ENCODE measurements at regions not wholly inside any gene's neighbourhood (a gene's known extent, or its start where the extent isn't known, plus 50 kb on each side); places are given as distances from the start of the nearest gene placed in this dataset.
A peak's percentile ranks its signal among the peaks of the same experiment; 100 is the strongest.

- TF ChIP-seq ZNF513 (tag by site-specific recombination; IDR thresholded peaks at IDR 0.05) = no peak
- no peak for TF ChIP-seq ZBTB44 (tag by site-specific recombination; IDR thresholded peaks at IDR 0.05)
- no peak for TF ChIP-seq ZNF138 (tag by site-specific recombination; IDR thresholded peaks at IDR 0.05; ENCODE audit: borderline replicate concordance)
- TF ChIP-seq GLIS1 (tag by site-specific recombination; IDR thresholded peaks at IDR 0.05) = no peak
- TF ChIP-seq REPIN1 (tag by site-specific recombination; IDR thresholded peaks at IDR 0.05; ENCODE audit: low read depth) = no peak
- no peak for TF ChIP-seq HOXA7 (CRISPR knock-in tag; IDR thresholded peaks at IDR 0.05; ENCODE audit: borderline replicate concordance)
- no peak for TF ChIP-seq ZNF561 (tag by site-specific recombination; IDR thresholded peaks at IDR 0.05; ENCODE audit: borderline replicate concordance)
- TF ChIP-seq KLF16 (tag by site-specific recombination; IDR thresholded peaks at IDR 0.05) = no peak
- no peak for TF ChIP-seq ZNF777 (tag by site-specific recombination; IDR thresholded peaks at IDR 0.05; ENCODE audit: borderline replicate concordance)
- no peak for TF ChIP-seq ZNF560 (tag by site-specific recombination; IDR thresholded peaks at IDR 0.05; ENCODE audit: borderline replicate concordance)
- no peak for TF ChIP-seq ZNF211 (tag by site-specific recombination; IDR thresholded peaks at IDR 0.05; ENCODE audit: low read depth)
These were observed 203.3 kb upstream of the CST7 start (continued) for GRCh38 chr20:24745617-24746350.

- Histone ChIP-seq H3K4me1 (ENCODE audit: control insufficient read depth, insufficient read depth, low read length) (peaks cover 9% of the 10 kb centered on the region), H3K9me3 (ENCODE audit: control insufficient read depth, insufficient read depth, low read depth, low read length) (no peaks in the 10 kb centered on the region), H3K27ac (ENCODE audit: extremely low read depth, low read depth, low read length) (no peak overlapping the region; the same call in 1 of the 2 replicates), H3K36me3 (ENCODE audit: control insufficient read depth in 2 of 2, insufficient read depth in 1 of 2, low read length in 2 of 2) (no peaks in the 10 kb centered on the region), H3K4me3 (ENCODE audit: low read depth, low read length) (no peak overlapping the region)
- peak; percentile 97 for TF ChIP-seq KLF1 (tag by site-specific recombination; IDR thresholded peaks at IDR 0.05)
- TF ChIP-seq HIC1 (tag by site-specific recombination; IDR thresholded peaks at IDR 0.05) = 0 out of 2 replicates have a peak, but pooled peaks have one; percentile 18
- 0 out of 2 replicates have a peak, but pooled peaks have one; percentile 16 for TF ChIP-seq KLF9 (tag by site-specific recombination; IDR thresholded peaks at IDR 0.05; ENCODE audit: low read depth)
- TF ChIP-seq ZNF19 (tag by site-specific recombination; IDR thresholded peaks at IDR 0.05; ENCODE audit: low read depth) = no peak
- TF ChIP-seq GLIS1 (tag by site-specific recombination; IDR thresholded peaks at IDR 0.05) = peak; percentile 99
- TF ChIP-seq EGR2 (tag by site-specific recombination; IDR thresholded peaks at IDR 0.05; ENCODE audit: low read depth) = peak; percentile 87
- no peak for TF ChIP-seq ZNF670 (tag by site-specific recombination; IDR thresholded peaks at IDR 0.05; ENCODE audit: low read depth)
- TF ChIP-seq KLF10 (tag by site-specific recombination; IDR thresholded peaks at IDR 0.05) = peak; percentile 52; the same call in 1 of the 2 replicates
- TF ChIP-seq ZBTB8A (tag by site-specific recombination; IDR thresholded peaks at IDR 0.05) = 0 out of 2 replicates have a peak, but pooled peaks have one; percentile 18
- peak; percentile 44; the same call in 1 of the 2 replicates for TF ChIP-seq KLF17 (tag by site-specific recombination; IDR thresholded peaks at IDR 0.05)
- TF ChIP-seq ZNF146 (tag by site-specific recombination; IDR thresholded peaks at IDR 0.05) = no peak
- TF ChIP-seq ZBTB20 (tag by site-specific recombination; IDR thresholded peaks at IDR 0.05) = 0 out of 2 replicates have a peak, but pooled peaks have one; percentile 17
- TF ChIP-seq ZIC2 (tag by site-specific recombination; IDR thresholded peaks at IDR 0.05) = peak; percentile 64
- peak; percentile 91 for TF ChIP-seq ZFHX2 (tag by site-specific recombination; conservative IDR thresholded peaks at IDR 0.05)
- ChIA-PET CTCF (interaction anchor here (0.6 kb wide), 1 partner anchor 806 kb away, joined by 3 read pairs; no protein-coding TSS in a partner anchor), POLR2A (no interaction called here)
These were observed 202.8 kb upstream of the CST7 start for GRCh38 chr20:24746351-24746685.
